ENCODE measurements at regions not wholly inside any gene's neighbourhood (a gene's known extent, or its start where the extent isn't known, plus 50 kb on each side); places are given as distances from the start of the nearest gene placed in this dataset.

DNA sequence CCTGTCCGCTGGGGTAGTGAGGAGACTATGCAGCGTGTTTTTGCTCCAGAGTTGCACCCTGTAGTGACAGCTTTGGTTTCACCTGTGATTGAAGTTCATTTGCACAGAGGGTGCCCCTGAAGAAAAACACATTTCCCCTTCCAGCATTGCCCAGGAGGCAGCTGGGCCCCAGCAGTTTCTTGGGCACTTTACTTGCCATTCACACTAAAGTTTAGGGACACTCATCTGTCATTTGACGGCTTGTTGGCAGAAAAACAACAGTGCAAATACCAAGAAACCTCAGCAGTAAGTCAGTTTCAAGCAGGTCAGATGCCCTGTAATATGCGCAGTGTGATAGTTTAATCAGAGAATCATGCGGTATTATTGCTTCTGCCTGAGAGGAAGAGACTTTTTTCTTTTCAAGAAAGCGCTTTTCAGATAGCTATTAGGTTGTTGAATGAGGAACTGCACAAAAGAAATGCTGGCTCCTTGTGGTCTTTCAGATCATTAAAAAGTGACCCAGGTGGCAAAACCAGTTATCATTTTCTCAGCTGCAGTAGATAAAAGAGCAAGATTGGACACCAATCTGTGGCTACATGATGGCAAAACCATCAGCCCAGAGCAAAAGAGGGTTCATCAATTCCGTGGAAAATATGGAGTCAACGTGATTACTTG lies 136.2 kb upstream of the PUM3 start:
- no peak for TF ChIP-seq EP300 (IDR thresholded peaks at IDR 0.05; ENCODE audit: low read depth)
- TF ChIP-seq POLR2AphosphoS5 (IDR thresholded peaks at IDR 0.05) = no peak
- TF ChIP-seq, protein P1, sequence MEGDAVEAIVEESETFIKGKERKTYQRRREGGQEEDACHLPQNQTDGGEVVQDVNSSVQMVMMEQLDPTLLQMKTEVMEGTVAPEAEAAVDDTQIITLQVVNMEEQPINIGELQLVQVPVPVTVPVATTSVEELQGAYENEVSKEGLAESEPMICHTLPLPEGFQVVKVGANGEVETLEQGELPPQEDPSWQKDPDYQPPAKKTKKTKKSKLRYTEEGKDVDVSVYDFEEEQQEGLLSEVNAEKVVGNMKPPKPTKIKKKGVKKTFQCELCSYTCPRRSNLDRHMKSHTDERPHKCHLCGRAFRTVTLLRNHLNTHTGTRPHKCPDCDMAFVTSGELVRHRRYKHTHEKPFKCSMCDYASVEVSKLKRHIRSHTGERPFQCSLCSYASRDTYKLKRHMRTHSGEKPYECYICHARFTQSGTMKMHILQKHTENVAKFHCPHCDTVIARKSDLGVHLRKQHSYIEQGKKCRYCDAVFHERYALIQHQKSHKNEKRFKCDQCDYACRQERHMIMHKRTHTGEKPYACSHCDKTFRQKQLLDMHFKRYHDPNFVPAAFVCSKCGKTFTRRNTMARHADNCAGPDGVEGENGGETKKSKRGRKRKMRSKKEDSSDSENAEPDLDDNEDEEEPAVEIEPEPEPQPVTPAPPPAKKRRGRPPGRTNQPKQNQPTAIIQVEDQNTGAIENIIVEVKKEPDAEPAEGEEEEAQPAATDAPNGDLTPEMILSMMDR (IDR thresholded peaks at IDR 0.05) = no peak
- no peak for TF ChIP-seq POLR2A (IDR thresholded peaks at IDR 0.05)
- Histone ChIP-seq H3K9me3 (no peaks in the 10 kb centered on the region), H3K27ac (no peak overlapping the region), H3K4me1 (no peaks in the 10 kb centered on the region), H3K4me3 (no peak overlapping the region), H3K36me3 (no peaks in the 10 kb centered on the region), H3K27me3 (no peaks in the 10 kb centered on the region)
- no peak for DNase-seq
- in situ Hi-C loops (cut with MboI; ENCODE audit: low pct_ligation_motif_present in 1 of 4, low pct_unique_long_range_greater_than_20kb in 1 of 4, low sequenced_read_pairs in 3 of 4) = no loop called here
- WGBS, 2 donors (ENCODE audit: low coverage in 1 of 2) = 83 to 100% methylated on average over 2 to 8 of the region's 8 CpGs
- intact Hi-C loops (cut with DNase I; ENCODE audit: low total_unique reads) = no loop called here

DNA sequence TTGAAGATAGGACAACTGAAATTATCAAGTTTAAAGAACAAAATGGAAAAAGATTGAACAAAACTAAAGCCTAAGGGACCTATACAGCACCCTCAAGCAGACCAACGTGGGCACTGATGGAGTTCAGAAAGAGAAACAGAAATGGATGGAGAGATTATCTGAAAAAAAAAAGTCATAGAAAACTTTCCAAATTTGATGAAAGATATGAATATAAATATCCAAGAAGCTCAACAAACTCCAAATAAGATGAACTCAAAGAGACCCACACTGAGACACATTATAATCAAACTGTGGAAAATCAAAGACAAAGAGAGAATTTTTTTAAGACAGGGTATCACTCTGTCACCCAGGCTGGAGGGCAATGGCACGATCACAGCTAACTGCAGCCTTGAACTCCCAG lies 128.6 kb upstream of the PUM3 start:
- intact Hi-C loops (cut with DNase I; ENCODE audit: low total_unique reads) (no loop called here), in situ Hi-C loops (cut with MboI; ENCODE audit: low pct_ligation_motif_present in 1 of 4, low pct_unique_long_range_greater_than_20kb in 1 of 4, low sequenced_read_pairs in 3 of 4) (no loop called here)
- TF ChIP-seq EP300 (IDR thresholded peaks at IDR 0.05; ENCODE audit: low read depth) (no peak), POLR2A (IDR thresholded peaks at IDR 0.05) (no peak), POLR2AphosphoS5 (IDR thresholded peaks at IDR 0.05) (no peak)
- TF ChIP-seq, protein P1 (IDR thresholded peaks at IDR 0.05) = no peak
- Histone ChIP-seq H3K27ac (no peak overlapping the region), H3K27me3 (no peaks in the 10 kb centered on the region), H3K4me3 (no peak overlapping the region), H3K4me1 (no peaks in the 10 kb centered on the region), H3K36me3 (no peaks in the 10 kb centered on the region), H3K9me3 (peaks cover 0 to 5% of the 10 kb centered on the region in 2 donors)
- 61 to 65% methylated on average over 2 of the region's 2 CpGs for WGBS, 2 donors (ENCODE audit: low coverage in 1 of 2)
- DNase-seq = no peak

DNA sequence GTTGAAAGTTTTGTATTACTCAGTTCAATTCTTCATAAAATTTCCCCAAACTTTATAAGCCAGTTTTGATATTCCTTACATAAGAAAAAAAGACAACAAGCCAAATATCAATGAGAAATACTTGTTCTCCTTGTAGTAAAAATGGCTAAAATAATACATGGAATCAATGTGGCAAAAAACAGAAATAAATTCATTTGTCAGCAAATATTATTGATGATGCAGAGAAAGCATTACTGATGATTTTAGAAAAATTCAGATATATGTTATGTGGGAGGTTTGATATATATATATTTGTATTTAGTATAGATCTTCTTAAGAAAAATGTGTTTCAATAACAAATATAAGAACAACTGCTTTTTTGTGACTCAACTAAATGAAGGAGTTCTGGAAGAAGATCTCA lies 127.0 kb upstream of the PUM3 start:
- TF ChIP-seq EP300 (IDR thresholded peaks at IDR 0.05; ENCODE audit: low read depth) (no peak), POLR2AphosphoS5 (IDR thresholded peaks at IDR 0.05) (no peak), POLR2A (IDR thresholded peaks at IDR 0.05) (no peak)
- TF ChIP-seq, protein P1 (IDR thresholded peaks at IDR 0.05) = no peak
- H3K4me3 ChIP-seq = no peak overlapping the region
- H3K27me3 ChIP-seq = no peaks in the 10 kb centered on the region
- in situ Hi-C loops (cut with MboI; ENCODE audit: low pct_ligation_motif_present in 1 of 4, low pct_unique_long_range_greater_than_20kb in 1 of 4, low sequenced_read_pairs in 3 of 4) = no loop called here
- H3K9me3 ChIP-seq = peaks cover 0 to 5% of the 10 kb centered on the region in 2 donors
- no peaks in the 10 kb centered on the region for H3K4me1 ChIP-seq
- H3K27ac ChIP-seq = no peak overlapping the region
- DNase-seq = no peak
- H3K36me3 ChIP-seq = no peaks in the 10 kb centered on the region
- intact Hi-C loops (cut with DNase I; ENCODE audit: low total_unique reads) = no loop called here

DNA sequence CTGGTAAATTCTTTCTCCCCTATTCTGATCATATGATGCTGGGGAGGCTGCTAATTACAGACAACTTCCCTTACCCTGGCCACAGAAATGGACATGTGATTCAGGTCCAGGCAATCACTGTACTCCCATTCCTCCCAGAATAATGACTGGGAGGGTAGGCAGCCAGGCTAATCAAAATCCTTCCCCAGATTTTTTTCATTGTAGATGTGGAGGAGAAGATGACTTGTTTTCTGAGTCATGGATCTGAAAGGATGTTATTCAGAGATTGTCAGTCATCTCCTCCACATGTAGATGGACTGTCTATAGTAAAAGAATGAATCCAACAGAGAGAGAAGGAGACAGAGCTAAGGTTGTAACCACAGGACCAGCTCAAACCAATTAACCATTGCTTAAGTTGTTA lies 123.9 kb upstream of the PUM3 start:
- in situ Hi-C loops (cut with MboI; ENCODE audit: low pct_ligation_motif_present in 1 of 4, low pct_unique_long_range_greater_than_20kb in 1 of 4, low sequenced_read_pairs in 3 of 4) = no loop called here
- intact Hi-C loops (cut with DNase I; ENCODE audit: low total_unique reads) = no loop called here
- DNase-seq = no peak

More for the DNA sequence above, 123.9 kb upstream of the PUM3 start:
- no peak for TF ChIP-seq POLR2AphosphoS5 (IDR thresholded peaks at IDR 0.05)
- TF ChIP-seq, protein P1 (IDR thresholded peaks at IDR 0.05) = no peak
- TF ChIP-seq EP300 (IDR thresholded peaks at IDR 0.05; ENCODE audit: low read depth) = no peak
- no peak for TF ChIP-seq POLR2A (IDR thresholded peaks at IDR 0.05)
- H3K27ac ChIP-seq = no peak overlapping the region
- no peaks in the 10 kb centered on the region for H3K9me3 ChIP-seq
- H3K27me3 ChIP-seq = no peaks in the 10 kb centered on the region
- H3K4me3 ChIP-seq = no peak overlapping the region
- no peaks in the 10 kb centered on the region for H3K36me3 ChIP-seq
- no peaks in the 10 kb centered on the region for H3K4me1 ChIP-seq
